Endothelial cell of umbilical vein (primary cell): ENCODE measurements at regions not wholly inside any gene's neighbourhood (a gene's known extent, or its start where the extent isn't known, plus 50 kb on each side); places are given as distances from the start of the nearest gene placed in this dataset.

Source experiments
- BruUV-seq: library from RNA; stranded (reverse); fragments of 400-500 nt; replicated peaks from 2 replicates; lab custom pipeline; 2021; lab: Mats Ljungman, UMichigan
- CTCF ChIA-PET: fragments of 300-600, 350-600 bp; sonication (Branson Sonifier 250); formaldehyde crosslinking; loops from one replicate; lab custom pipeline; 2021; ENCODE audit warnings: antibody characterized with exemption, inconsistent platforms; lab: Charles Lee
- POLR2A ChIA-PET: fragments of 300-600, 350-600 bp; sonication (Branson Sonifier 250); formaldehyde crosslinking; loops from one replicate; lab custom pipeline; 2021; ENCODE audit warnings: antibody characterized with exemption, inconsistent platforms; lab: Charles Lee
- DNase-seq: peaks from one replicate; pipeline ENCODE4 v3.0.0-alpha.2; 2011; ENCODE audit warnings: low read depth, low spot score
- FAIRE-seq: peaks from 2 replicates; lab custom pipeline; 2011; peaks lifted over from hg19 to GRCh38; lab: Jason Lieb, UNC
- H2AFZ ChIP-seq: 2 replicates; pipeline ENCODE4 v1.6.0; 2012; ENCODE audit warnings: low read depth, low read length, control low read depth, inconsistent platforms
- H3K27ac ChIP-seq: 2 replicates; pipeline ENCODE4 v1.5.1; 2011; ENCODE audit warnings: low read depth, mild to moderate bottlenecking, control low read depth, low read length, moderate library complexity; ENCODE audit not compliant: insufficient read depth
- H3K27me3 ChIP-seq, 2 experiments: 2 replicates each; pipeline versions ENCODE4 v1.6.0 to v1.6.1; 2011; ENCODE audit warnings: low read length in 2 of 2, mixed read lengths in 1 of 2; ENCODE audit not compliant: control insufficient read depth in 2 of 2, insufficient read depth in 2 of 2
- H3K36me3 ChIP-seq, 2 experiments: 2 replicates in 1 of 2; 3 replicates in 1 of 2; pipeline ENCODE4 v1.5.1; 2011; ENCODE audit warnings: low read length in 2 of 2, mild to moderate bottlenecking in 1 of 2, moderate library complexity in 1 of 2; ENCODE audit not compliant: control insufficient read depth in 2 of 2, insufficient read depth in 2 of 2; ENCODE audit errors: extremely low read depth in 1 of 2
- H3K4me1 ChIP-seq: 3 replicates; pipeline ENCODE4 v1.5.1; 2011; ENCODE audit warnings: mild to moderate bottlenecking, low read length; ENCODE audit not compliant: control insufficient read depth, insufficient read depth; ENCODE audit errors: extremely low read depth
- H3K4me2 ChIP-seq: 2 replicates; pipeline ENCODE4 v1.6.1; 2011; ENCODE audit warnings: low read length, control low read depth, mixed read lengths; ENCODE audit not compliant: insufficient read depth
- H3K4me3 ChIP-seq, 3 experiments: fragments of 200-600 bp in 1 of 3; sonication (generic), shearing (Covaris generic) in 1 of 3; replicated peaks in 1 of 3; 2 replicates each; pipeline ENCODE4 v1.5.1; 2011 to 2016; ENCODE audit warnings: control low read depth in 3 of 3, low read length in 3 of 3, mild to moderate bottlenecking in 2 of 3, inconsistent platforms in 1 of 3, low read depth in 1 of 3, moderate library complexity in 1 of 3; ENCODE audit not compliant: insufficient read depth in 1 of 3
- H3K79me2 ChIP-seq: 2 replicates; pipeline ENCODE4 v1.6.0; 2012; ENCODE audit warnings: low read length, inconsistent platforms; ENCODE audit not compliant: control insufficient read depth, insufficient read depth
- H3K9ac ChIP-seq: replicated peaks from 2 replicates; pipeline ENCODE3; 2011; ENCODE audit warnings: low read length, control low read depth; ENCODE audit not compliant: insufficient read depth; ENCODE audit errors: extremely low read depth
- H3K9me1 ChIP-seq: replicated peaks from 3 replicates; pipeline ENCODE4 v1.6.0; 2011; ENCODE audit warnings: mild to moderate bottlenecking, low read length; ENCODE audit not compliant: control insufficient read depth, insufficient read depth; ENCODE audit errors: extremely low read depth
- H3K9me3 ChIP-seq: replicated peaks from 2 replicates; pipeline ENCODE4 v1.5.1; 2012; ENCODE audit warnings: low read length, inconsistent platforms; ENCODE audit not compliant: control insufficient read depth, insufficient read depth
- H4K20me1 ChIP-seq: replicated peaks from 2 replicates; pipeline ENCODE3; 2011; ENCODE audit warnings: mild to moderate bottlenecking, low read length; ENCODE audit not compliant: control insufficient read depth, insufficient read depth; ENCODE audit errors: extremely low read depth
- CTCF ChIP-seq, 2 donors: IDR thresholded peaks; 1 replicate in 1 of 2; 2 replicates in 1 of 2; pipeline ENCODE4 v1.5.1; 2011; ENCODE audit warnings: low read length in 2 of 2, mild to moderate bottlenecking in 2 of 2, moderate library complexity in 2 of 2, control low read depth in 1 of 2, inconsistent platforms in 1 of 2, low read depth in 1 of 2; ENCODE audit not compliant: insufficient read depth in 1 of 2; ENCODE audit errors: extremely low read depth in 1 of 2
- EZH2 ChIP-seq: IDR thresholded peaks from 2 replicates; pipeline ENCODE4 v1.6.1; 2012; ENCODE audit warnings: borderline replicate concordance, low read depth, mild to moderate bottlenecking, moderate library complexity, low read length, inconsistent platforms; ENCODE audit not compliant: severe bottlenecking
- FOS ChIP-seq: IDR thresholded peaks from 2 replicates; pipeline ENCODE4 v1.6.1; 2011; ENCODE audit warnings: mild to moderate bottlenecking, low read length, moderate library complexity, borderline replicate concordance; ENCODE audit not compliant: insufficient read depth
- GATA2 ChIP-seq: IDR thresholded peaks from 2 replicates; pipeline ENCODE4 v1.7.0; 2011; ENCODE audit warnings: low read depth, mild to moderate bottlenecking, moderate library complexity, mixed read lengths, low read length; ENCODE audit not compliant: insufficient read length, insufficient read depth
- JUN ChIP-seq: IDR thresholded peaks from 2 replicates; pipeline ENCODE4 v1.6.1; 2011; ENCODE audit warnings: borderline replicate concordance, low read depth; ENCODE audit not compliant: insufficient read length, insufficient read depth
- MAX ChIP-seq: IDR thresholded peaks from 2 replicates; pipeline ENCODE4 v1.6.1; 2011; ENCODE audit not compliant: insufficient read depth, insufficient read length
- MYC ChIP-seq: IDR thresholded peaks from one replicate; pipeline ENCODE4 v1.6.1; 2011; ENCODE audit warnings: mild to moderate bottlenecking, low read depth, low read length
- POLR2A ChIP-seq: IDR thresholded peaks from 2 replicates; pipeline ENCODE4 v1.6.1; 2012; ENCODE audit warnings: low read depth, mild to moderate bottlenecking, control low read depth, low read length
- POLR2AphosphoS5 ChIP-seq: IDR thresholded peaks from 2 replicates; pipeline ENCODE4 v1.6.1; 2012; ENCODE audit warnings: low read depth, mild to moderate bottlenecking, control low read depth, low read length, moderate library complexity; ENCODE audit not compliant: insufficient read depth
- dilution Hi-C: fragments of 300-500 bp; cut with MboI; formaldehyde crosslinking; loops from one replicate; pipeline ENCODE4 v1.15.0; 2019; ENCODE audit warnings: low sequenced_read_pairs; ENCODE audit not compliant: extremely low pct_ligation_motif_present
- intact Hi-C: fragments of 100-400 bp; cut with micrococcal nuclease; formaldehyde crosslinking; loops from one replicate; pipeline ENCODE4 v1.10.0; 2022

- BruUV-seq = no TSS peak
- dilution Hi-C loops = no loop called here
Measured at GRCh38 chr5:175308701-175309100, 135.3 kb downstream of the DRD1 start.

More at GRCh38 chr5:175308701-175309100, 135.3 kb downstream of the DRD1 start:
- no peak overlapping the region for H2AFZ ChIP-seq
- intact Hi-C loops = no loop called here
- no peak for DNase-seq
- H3K27me3 ChIP-seq = no peaks in the 10 kb centered on the region
- ChIA-PET POLR2A (no interaction called here), CTCF (no interaction called here)
- no peak overlapping the region for H3K27ac ChIP-seq
- H3K4me1 ChIP-seq = no peaks in the 10 kb centered on the region
- no peak overlapping the region for H3K4me3 ChIP-seq
- no peak overlapping the region for H3K4me2 ChIP-seq
- H4K20me1 ChIP-seq = no peaks in the 10 kb centered on the region
- H3K9me1 ChIP-seq = no peaks in the 10 kb centered on the region
- TF ChIP-seq JUN (no peak), MYC (no peak), CTCF (IDR thresholded peaks at IDR 0.05; ENCODE audit: extremely low read depth in 1 of 2, insufficient read depth in 1 of 2, low read depth in 1 of 2, low read length in 2 of 2) (no peak), MAX (no peak), POLR2A (no peak), POLR2AphosphoS5 (no peak), FOS (no peak), GATA2 (no peak), EZH2 (no peak)
- no peaks in the 10 kb centered on the region for H3K9me3 ChIP-seq
- no peak overlapping the region for H3K9ac ChIP-seq
- FAIRE-seq = no peak
- H3K79me2 ChIP-seq = no peaks in the 10 kb centered on the region
- H3K36me3 ChIP-seq = no peaks in the 10 kb centered on the region
